Epithelial cell of prostate (primary cell): ENCODE measurements at regions not wholly inside any gene's neighbourhood (a gene's known extent, or its start where the extent isn't known, plus 50 kb on each side); places are given as distances from the start of the nearest gene placed in this dataset.

ENCODE experiments used
- DNase-seq: peaks from one replicate; pipeline ENCODE4 v3.0.0-alpha.2; 2011; ENCODE audit warnings: low read depth, low spot score
- H3K27ac ChIP-seq: fragments of 450-650 bp; 2 replicates; pipeline ENCODE4 v1.5.1; 2017; ENCODE audit warnings: mild to moderate bottlenecking

DNA sequence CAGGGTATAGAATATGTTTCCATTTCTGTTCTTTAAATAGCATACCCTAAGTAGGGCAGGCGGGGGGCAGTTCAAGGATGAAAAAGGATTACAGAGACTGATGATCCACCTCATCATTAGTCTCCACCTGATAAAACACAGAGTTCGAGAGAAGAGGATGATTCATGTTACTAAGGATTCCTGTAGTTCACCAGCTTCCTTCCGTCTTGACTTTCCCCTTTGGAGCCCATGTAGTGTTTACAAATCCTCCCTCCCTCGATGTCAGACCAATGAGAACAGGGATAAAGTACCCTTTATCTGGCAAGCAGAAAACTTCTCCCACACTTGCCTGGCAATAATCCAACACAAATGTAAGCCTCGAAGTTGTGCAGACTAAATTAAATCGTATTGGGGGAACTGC lies 526.3 kb upstream of the FAM241A start:
- H3K27ac ChIP-seq, result no peak overlapping the region
- no peak for DNase-seq

DNA sequence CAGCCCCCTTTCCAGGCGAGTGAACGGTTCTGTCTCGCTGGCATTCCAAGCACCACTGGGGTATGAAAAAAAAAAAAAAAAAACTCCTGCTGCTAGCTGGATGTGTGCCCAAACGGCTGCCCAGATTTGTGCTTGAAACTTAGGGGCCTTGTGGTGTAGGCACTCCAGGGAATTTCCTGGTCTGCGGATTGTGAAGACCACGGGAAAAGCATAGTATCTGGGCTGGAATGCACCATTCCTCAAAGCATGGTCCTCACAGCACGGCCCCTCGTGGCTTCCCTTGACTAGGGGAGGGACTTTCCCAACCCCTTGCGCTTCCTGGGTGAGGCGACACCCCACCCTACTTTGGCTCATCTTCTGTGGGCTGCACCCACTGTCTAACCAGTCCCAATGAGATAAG lies 516.8 kb upstream of the FAM241A start:
- no peak overlapping the region for H3K27ac ChIP-seq
- no peak for DNase-seq

DNA sequence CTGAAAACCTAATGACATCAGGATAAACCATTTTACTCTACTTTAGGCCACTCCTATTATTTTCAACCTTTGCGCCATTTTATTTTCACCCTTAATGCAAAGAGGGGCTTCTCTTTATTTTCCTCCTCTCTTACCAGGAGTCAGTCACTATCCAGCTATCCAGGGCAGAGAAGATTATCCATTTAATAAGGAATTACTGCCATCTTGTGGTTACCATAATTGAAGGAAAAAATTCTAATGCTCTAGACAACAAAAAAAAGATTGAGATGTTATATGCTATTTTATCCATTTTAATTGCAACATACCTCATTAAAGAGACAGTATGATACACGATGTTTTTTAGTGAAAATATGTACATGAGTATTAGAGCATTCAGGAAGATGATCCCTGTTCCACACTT lies 514.5 kb upstream of the FAM241A start:
- no peak for DNase-seq

DNA sequence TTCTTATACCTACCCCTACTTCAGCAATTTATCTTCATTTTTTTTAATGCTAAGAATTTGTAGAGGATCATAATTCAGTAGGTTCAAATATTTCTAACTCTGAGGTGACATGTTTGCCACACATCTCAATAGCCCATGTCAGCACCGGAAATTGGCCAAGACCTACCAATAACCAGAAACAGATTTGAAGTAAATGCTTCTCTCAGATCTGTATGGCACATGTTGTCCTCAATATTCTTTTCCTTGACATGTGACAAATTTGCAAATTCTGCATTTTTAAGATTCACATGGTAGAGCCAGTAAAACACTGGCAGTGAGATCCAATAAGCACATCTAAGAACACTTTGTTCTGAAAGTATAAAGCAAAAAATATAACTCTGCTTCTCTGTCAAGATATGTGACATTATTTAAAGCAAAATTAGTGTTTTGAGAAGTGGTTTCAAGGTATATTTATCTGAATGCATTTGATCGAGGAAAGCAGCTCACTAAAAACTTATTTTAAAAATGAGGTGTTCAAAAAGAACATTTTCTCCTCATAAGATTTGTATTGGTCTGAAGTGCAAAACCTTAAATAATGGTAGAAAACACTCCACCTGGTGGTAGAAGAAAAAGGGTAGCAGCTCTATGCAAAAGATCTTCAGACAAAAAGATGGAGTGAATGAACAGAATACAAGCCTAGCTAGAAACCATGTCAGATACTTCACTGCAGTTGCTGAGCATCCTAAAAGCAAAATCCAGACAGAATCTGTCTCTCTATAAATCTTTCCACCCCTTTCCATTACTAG lies 513.8 kb upstream of the FAM241A start:
- DNase-seq, result no peak
- no peak overlapping the region for H3K27ac ChIP-seq

More for the DNA sequence above, 514.5 kb upstream of the FAM241A start:
- H3K27ac ChIP-seq, result no peak overlapping the region

DNA sequence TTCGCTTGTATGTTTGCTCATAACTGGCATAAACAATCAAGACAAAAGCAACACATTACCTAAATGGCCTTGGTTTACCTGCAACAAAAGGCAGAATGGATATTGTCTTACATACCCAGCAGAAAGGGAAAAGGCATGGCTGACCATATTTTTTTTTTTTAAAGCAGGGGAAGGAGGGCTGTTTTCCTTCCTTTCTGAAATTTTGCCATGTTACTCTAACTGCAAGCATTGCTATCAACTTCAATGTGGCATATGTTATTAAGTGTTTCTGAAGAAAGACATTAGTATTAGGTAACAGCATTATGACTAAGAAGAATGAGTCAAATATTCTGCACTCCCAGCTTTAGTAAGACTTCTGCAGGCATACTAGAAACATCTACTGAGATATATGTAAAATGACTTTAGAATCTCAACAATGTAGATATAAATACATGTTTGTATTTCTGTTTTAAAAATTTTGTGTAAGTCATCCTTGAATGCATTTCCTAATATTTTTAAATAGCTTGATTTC lies 512.6 kb upstream of the FAM241A start:
- DNase-seq, result no peak
- no peak overlapping the region for H3K27ac ChIP-seq

DNA sequence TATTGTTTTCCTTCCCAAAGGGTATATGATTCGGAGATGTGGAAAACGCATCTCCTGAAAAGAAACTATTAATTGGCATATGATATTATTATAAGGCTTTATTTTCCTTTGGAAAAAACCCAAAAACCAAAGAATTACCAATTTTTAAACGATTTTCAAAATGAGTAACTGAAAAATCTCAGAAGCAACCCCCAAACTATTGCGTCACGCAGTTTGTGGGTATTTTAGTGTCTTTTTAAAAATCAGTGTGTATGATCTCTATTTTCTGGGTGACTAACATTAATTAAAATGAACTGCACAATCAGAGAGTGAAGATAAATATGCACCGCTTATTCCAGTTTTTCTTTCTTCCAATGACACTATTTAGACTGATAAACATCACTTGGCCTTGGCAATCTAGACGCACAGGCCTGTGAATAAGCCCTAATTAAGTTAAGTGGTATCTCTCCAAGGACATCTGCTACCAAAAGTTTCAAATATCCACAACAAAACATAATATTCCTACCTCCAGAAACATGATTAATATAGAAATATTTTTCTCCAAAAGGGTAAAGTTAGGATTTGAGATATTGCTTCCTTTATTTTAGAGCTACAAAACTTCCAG lies 511.5 kb upstream of the FAM241A start:
- no peak for DNase-seq
- no peak overlapping the region for H3K27ac ChIP-seq

DNA sequence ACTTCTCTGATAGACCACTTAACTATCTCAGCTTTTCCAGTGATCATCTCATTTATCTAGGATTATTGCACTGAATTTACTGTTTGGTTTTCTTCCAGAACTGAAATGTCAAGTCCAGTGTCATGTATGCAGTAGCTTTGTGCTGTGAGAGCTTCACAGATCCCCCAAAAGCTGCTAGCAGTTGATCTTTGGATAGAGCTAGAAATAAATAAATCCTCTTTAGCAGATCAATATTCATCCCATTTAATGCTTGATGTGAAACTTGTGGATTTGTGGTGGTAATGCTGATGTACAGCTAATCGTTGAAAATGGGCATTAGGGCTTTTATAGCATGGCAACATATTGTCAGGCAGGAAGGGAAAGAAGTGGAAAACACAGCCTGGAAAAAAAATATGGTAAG lies 509.6 kb upstream of the FAM241A start:
- no peak for DNase-seq
- H3K27ac ChIP-seq, result no peak overlapping the region

DNA sequence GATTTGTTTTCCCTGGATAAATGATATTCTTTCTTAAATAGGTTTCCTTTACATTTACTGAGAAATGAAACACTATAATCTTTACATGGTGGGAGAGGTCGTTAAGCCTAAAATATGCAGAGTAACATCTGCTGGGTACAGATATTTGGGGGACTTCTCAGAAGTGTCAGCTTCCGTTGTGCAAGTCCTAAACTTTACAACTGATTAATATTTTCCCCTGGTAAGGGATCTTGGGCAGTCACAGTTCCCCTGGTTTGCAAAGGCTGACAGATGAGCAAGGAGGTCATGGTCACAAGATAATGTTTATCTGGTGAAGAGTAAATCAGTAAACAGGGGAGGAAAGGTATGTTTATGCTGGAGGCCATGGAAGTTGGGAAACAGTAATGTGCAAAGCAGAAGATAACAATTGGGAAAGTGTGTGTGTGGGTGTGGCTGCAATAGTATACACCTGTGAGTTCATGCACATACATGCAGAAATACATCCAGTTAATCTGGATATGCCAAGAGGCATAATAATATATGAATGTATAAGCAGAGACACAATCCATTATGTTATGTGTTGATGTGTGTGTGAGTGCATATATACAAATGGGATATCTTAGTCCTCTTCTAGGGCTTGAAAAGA lies 508.2 kb upstream of the FAM241A start:
- H3K27ac ChIP-seq, result no peak overlapping the region
- DNase-seq, result no peak

DNA sequence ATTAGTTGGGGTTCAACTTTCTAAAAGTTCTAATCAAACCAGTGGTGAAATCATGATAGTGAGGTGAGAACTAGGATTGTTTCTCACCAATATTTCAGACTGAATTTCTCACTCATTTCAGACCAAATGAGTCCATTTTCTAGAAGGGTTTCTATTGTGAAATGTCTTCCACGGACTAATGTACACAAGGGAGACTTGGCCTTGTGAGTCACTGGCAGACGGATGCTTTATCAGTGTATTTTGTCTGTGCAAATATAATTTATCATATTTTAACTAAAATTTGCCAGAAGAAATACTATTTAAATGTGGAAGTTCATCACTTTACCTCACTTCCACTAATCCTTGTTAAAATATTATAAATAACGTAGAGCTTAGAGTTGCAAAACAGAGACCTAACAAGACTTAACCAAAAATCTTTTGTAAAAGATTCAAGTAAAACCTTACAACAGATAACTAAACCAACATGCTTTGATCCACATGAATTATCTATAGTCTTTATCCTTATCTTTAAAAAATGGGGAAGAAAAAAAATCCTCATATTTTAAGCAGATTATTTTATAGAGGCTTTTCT lies 506.0 kb upstream of the FAM241A start:
- H3K27ac ChIP-seq, result peak overlapping the region; percentile 12
- no peak for DNase-seq

DNA sequence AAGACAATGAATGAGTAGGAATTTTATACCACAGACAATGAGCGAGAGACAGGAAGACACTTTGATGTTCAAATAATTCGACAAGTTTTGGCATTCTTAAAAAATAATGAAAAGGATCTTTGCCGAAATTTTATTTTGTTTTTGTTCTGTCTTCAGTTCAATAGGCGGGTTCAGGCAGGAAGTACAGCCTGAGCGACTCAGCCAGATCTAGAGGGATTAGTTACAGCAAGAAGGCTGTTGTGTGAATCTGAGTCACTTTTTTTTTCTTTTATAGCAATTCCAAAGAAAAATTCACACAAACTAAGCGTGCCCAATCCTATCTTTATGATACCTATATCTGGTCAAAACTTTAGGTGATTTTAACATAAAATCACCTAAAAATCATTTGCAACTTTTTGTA lies 505.4 kb upstream of the FAM241A start:
- DNase-seq, result peak; percentile 37
- H3K27ac ChIP-seq, result peak overlapping the region; percentile 12

DNA sequence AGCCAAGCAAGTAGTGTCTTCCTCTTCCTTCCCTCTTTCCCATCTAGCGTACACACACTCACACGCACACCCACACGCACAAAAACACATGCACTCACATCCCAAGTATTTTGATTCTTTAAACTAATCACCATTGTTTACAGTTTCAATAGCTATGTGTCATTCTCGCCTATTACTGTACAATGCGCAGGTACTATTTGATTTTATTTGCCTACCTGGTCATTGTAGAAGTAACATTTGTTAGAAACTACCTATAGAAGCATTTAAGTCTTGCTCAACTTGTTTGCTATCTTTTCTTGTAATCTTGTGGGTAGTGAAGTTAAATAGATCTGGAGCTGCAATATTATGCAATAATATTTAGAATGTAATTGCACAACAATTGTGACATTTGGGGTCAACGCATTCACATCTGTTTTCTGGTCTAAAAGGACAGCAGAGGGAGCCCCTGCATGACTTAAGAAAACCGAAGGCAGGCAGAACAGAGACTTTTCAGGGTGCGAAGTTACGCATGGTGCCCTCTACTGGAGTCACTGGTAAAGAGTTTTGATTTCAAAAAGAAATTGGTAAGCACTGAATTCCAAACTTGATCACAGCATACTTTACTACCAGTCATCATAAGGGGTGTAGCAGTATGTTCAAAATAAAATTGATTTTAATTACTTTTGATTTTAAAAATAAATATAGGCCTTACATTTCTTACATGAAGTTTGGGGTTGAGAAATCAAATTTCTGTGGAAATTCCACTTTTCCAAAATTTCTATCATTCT lies 503.3 kb upstream of the FAM241A start:
- DNase-seq, result peak; percentile 73
- no peak overlapping the region for H3K27ac ChIP-seq

DNA sequence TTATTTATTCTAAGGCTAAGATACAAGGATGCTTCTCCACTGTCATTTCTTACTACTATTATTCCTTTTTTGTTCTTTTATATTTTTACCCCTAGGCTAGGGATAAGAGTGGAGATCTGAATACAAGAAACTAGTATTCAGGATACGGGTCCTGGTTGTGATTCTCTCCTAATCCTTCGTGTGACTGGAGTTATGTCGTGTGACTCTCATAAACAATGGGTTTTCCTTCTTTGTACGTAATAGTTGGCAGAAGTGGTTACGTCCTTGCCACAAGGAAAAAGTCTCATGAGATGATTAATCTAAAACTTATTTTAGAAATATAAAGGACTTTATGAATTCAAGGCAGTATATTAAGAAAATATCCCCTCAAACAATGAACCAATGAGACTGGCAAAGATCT lies 497.2 kb upstream of the FAM241A start:
- no peak overlapping the region for H3K27ac ChIP-seq
- no peak for DNase-seq

DNA sequence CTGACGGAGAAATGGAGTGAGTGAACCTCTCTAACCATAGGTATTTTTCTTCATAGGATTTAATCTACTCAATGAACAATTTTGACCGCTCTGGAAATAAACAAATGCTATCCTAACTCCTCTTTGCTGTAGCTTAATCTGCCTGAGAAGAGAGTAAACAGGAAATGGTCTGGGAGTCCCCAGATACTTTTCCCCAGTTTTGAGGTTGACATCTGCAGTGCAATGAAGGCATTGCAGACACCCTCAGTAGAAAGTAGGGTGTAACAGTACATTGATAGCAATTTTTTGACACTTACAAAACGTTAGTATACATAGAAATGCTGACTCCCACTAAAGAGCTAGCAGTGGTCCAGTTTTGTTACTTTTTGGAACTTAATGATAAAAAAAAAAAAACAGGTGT lies 495.9 kb upstream of the FAM241A start:
- no peak overlapping the region for H3K27ac ChIP-seq
- no peak for DNase-seq

DNA sequence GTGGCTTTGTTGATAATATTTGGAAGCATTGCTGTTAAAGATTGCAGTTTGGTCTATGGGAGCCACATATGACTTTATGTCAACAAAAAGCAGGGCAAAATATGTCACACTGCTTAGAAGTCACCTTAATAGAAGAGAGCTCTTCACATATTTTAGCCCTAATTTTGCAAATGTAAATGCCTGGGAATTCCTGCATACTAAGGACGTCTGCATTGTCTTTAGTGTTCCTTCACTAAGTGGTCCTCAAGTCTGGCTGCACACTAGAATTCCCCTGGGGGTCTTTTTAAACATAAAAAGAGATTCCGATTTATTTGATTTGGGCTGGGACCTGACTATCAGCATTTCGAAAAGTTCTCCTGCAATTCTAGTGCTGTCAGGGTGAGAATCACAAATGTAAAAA lies 495.1 kb upstream of the FAM241A start:
- H3K27ac ChIP-seq, result no peak overlapping the region
- no peak for DNase-seq

DNA sequence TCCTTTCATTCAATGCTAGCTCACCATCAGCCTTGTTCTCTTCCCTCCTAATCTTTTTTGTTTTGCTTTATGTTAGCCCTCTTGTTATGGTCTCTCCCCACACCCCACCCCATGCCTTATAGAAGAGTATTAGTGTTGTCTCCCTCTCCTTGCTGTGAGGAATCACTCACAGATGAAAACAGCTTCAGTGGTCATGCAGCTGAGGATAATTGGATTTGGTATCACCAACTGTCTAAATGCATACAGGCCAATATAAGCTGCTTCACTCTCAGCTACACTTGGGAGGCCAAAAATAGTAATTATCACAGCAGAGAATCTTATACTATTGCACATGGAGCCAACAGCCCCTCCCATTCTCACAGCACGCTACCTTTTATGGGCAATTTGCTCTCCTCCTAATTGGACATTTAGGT lies 494.6 kb upstream of the FAM241A start:
- no peak overlapping the region for H3K27ac ChIP-seq
- no peak for DNase-seq

DNA sequence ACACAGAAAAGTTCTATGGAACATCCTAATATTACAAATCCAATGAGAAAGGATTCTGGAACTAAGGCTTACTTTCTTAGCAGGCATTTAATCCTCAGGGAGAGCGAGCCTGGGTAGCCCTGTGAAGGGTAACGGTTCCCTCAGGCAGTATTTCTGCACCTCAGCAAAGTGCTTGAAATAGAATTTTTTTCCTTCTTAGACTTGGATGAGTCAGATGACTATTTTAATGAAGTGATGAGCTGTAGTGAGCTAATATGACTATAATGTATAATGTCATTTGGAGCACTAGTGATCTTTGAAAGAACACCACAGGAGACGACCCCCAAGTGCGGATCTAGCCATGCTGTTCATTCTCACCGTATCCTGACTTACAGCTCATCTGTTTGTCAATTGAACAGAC lies 493.0 kb upstream of the FAM241A start:
- DNase-seq, result no peak
- no peak overlapping the region for H3K27ac ChIP-seq

DNA sequence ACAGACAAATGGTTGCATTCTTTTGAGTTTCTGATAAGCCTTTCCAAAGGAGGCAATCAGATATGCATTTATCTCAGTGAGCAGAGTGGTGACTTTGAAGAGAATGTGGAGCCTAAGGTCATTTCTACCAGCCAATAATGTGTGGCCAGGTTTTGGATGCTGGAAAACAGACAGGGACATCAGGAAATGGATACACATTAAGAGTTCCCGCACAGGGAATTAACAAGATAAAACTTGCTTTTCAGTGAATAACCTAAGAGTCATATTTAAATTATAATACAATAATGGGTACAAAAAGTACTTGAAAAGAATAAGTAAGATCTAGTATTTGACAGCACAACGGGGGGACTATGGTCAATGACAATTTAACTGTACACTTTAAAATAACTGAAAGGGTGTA lies 492.3 kb upstream of the FAM241A start:
- no peak overlapping the region for H3K27ac ChIP-seq
- DNase-seq, result no peak

DNA sequence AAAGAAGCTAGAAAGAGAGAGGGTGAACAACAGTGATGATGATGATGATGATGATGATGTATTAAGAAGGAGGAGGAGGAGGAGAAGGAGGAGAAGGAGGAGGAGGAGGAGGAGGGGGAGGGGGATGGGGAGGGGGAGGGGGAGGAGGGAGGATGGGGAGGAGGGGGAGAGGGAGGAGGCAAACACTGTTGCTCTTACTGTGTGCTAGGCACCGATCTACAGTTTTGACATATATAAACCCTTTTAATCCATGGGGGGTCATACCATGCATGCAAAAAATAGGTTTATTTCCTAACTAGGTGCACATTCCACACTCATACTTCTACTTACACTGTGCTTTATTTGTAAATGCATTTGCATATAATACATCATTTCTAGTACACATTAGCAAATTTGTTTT lies 482.8 kb upstream of the FAM241A start:
- no peak for DNase-seq
- H3K27ac ChIP-seq, result no peak overlapping the region

DNA sequence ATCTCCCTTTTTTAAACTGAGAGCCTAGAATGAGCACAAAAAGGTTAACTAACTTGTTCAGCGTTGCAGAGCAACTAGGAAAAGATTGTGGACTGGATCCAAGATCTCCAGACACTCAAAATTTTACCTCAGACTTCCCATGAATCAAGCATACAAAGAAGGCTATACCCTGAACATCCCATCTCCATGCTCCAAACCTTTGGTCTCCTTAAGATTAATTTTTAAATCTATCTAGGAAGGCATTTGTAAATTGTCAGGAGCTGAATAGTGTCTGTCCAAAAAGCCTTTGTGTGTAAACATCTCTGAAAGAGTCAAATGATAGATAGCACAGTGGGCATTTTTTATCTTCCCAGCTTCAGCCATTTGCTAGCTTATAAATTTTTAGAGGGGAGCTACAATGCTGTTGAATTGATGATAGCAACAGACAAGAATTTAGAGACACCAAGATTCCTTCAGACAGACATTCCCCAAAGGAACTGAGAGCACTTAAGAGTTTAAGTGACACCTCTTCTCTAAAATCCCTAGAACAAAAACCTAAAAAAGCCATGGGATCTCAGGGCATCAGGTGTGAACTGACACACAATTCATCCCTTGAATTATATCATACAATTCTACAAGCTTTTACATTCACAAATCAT lies 480.8 kb upstream of the FAM241A start:
- no peak for DNase-seq
- no peak overlapping the region for H3K27ac ChIP-seq

DNA sequence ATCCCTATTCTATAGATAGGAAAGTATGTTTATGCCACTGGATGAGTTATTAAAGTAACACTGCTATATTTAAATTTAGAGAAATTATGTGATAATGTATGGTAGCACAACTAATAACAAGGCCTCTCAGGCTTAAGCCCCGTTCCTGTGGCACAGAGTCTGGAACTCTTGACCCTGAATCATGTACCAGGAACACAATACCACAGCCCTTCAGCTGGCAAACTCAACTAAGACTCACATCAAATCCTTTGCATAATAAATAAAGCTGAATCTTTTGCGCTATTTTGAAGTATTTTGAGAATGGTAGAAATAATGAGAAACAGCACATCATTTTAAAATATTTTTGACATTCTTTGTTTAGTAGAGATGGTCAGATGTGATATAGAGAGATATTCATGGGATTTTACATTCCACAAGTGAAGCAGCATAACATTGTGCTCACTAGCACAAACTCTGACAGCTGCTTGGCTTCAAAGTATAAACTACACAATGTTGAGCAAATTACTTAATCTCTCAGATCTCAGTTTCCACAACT lies 478.4 kb upstream of the FAM241A start:
- H3K27ac ChIP-seq, result no peak overlapping the region
- DNase-seq, result no peak
